HG02870 (cell line): ENCODE measurements at regions not wholly inside any gene's neighbourhood (a gene's known extent, or its start where the extent isn't known, plus 50 kb on each side); places are given as distances from the start of the nearest gene placed in this dataset.

Source experiments
- ATAC-seq: cut with Tn5 transposase; IDR thresholded peaks from one replicate; pipeline ENCODE4 v1.9.1; 2021; ENCODE audit warnings: mild to moderate bottlenecking, moderate library complexity; ENCODE audit not compliant: unreplicated experiment

DNA sequence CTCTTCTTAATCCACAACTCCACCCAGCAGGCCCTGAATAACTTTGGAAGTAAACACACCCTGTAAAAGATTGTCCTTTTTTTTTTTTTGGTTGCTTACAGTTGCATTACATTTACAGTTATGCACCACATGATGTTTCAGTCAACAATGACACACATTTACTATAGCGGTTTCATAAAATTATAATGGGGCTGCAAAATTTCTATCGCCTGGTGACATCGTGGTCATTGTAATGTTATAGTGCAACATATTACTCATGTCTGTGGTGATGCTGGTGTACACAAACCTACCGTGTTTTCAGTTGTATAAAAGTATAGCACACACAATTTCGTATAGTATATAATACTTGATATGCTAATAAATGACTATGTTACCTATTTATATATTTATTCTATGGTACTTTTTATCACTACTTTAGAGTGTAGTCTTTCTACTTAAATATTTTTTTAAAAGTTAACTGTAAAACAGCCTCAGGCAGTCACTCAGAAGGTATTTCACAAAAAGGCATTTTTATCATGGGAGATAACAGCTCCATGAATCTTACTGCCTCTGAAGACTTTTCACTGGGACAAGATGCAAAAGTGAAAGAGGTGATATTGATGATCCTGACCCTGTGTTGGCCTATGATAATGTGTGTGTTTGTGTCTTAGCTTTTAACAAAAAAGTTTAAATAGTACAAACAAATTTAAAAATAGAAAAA is 695.4 kb upstream of the CDH18 start:
- no peak for ATAC-seq

DNA sequence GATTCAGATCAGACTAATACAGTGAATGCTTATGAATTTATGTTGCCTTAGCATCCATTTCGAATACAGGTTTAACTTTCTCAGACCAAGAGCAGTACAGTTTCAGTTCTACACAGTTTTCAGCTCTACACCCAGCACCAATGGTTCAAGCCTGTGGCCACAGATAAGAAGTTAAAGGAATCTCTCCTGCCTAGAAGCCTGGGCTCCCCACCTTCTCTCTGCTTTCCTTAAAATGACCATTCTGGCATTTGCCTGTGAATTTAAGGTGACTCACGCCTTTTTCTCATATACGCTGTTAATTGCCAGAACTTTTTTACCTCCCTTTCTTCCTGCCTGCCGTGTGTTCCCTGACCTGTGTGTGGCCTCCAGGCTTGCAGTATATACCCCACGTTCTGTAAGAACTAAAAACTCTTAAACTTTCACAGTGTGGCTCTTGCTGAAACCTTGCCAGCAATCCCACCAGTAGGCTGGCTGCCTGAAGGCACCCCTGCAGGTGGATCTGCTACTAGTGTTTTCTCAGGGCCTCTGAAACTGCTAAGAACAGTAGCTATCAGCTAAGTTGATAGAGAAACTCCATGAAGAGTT is 692.8 kb upstream of the CDH18 start:
- ATAC-seq = no peak

DNA sequence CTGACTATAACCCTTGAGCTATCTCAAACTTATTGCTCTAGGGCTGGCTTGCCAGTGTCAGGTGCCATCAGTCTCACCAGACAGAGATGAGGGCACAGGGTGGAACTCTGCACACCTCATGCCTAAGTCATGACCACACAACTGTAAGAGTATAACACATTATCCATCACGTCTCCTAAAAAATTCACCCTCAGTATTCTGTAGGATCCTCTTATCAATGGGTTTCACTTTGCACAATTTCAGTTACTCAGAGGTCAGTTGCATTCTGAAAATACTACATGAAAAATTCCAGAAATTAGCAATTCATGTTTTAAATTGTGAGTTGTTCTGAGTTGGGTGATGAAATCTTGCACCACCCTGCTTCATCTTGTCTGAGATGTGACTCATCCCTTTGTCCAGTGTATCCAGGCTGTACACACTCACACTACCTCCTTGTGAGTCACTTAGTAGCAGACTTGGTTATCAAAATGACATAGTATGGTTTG is 690.9 kb upstream of the CDH18 start:
- no peak for ATAC-seq

DNA sequence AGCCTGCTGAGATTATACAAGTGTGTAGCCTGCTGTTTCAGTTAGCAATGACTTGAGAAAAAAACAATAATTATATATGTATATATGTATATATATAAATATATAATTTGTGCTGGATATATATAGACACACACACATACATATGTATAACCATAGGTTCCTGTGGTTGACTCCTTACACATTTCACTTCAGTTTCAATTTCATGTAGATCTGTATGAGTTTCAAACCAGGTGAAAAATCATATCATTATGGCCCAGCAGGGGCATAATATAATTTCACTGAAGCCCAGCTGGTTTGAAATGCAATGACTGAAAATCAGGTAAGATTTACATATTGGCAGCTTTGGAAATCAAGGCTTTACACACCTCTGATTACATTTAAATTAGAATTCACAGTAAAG is 690.4 kb upstream of the CDH18 start:
- ATAC-seq = no peak

DNA sequence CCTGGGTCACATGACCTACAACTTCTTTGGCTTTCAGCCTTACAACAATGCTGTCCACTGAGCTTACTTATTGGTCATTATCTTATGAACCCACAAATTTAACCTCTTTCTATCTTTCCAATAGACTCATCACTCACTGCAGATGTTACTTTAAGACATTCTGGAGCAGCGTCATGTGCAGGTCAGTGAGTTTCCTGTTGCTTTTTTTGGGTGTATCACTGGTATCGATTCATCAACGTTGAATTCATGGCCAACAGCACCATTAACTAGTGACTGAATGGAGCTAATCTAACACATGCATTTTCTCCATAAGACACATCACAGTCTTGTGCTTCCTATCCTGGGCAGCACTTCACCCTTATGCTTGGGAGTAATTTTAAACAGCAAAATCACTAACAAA is 672.6 kb upstream of the CDH18 start:
- no peak for ATAC-seq

DNA sequence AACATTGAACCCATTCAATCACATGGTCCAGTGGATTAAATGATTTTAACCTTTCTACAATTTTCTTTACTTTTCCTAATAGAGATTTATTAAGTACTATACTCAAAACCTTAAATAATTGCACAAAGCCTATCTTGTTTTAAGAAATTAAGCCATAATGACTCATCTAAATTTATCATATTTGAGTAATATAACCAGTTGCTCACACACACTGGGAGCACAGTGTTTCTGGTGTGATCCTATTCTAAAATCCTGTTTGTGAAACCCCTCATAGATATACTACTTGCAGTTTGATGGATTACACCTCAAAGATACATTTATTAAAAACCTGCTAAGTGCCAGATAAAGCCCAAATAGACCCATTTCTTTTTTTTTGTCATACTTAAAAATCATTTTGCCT is 668.3 kb upstream of the CDH18 start:
- no peak for ATAC-seq

DNA sequence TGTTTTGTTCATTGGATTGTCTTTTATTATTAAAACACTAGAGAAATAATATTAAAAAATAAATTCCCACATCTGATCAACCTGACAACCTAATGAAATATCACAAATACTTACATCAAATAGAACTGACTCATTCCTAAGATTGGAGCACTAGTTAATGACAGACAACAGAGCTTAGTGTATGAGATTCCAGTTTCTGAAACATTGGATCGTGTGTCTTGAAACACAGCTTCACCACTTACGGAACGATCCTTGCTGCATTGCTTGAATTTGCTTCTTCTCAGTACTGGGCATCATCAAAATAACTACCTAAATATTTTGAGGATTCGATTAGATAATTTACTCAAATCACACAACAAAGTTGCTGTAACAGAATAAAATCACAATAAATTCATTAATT is 667.2 kb upstream of the CDH18 start:
- ATAC-seq = no peak

DNA sequence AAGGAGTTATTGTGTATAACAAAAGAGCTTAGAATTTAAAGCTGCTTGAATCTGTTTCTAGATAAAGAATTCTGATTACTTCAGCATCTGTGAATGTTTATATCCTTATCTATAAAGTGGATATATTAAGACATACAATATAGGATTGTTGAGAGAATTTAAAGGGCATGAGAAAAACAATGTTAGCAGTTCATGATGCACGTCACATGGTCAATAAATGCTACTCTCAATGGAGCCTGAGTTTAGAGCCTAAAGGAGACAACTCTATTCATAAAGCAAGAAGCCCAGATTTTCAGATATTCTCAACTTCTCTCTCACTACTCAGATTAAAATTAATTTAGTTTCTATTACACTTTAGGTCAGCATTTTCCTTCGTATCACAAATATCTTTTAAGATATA is 666.7 kb upstream of the CDH18 start:
- ATAC-seq = no peak

DNA sequence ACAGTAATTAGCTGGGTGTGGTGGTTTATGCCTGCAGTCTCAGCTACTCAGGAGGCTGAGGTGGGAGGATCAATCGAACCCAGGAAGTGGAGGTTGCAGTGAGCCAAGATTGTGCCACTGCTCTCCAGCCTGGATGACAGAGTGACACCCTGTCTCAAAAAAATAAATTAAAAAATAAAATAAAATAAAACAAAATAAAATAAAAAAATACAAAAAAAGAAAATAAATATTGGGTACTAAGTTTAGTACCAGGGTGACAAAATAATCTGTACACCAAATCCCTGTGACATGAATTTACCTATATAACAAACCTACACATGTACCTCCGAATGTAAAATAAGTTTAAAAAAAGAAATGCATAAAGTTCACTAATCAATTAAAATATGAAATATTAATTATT is 666.0 kb upstream of the CDH18 start:
- ATAC-seq = no peak

DNA sequence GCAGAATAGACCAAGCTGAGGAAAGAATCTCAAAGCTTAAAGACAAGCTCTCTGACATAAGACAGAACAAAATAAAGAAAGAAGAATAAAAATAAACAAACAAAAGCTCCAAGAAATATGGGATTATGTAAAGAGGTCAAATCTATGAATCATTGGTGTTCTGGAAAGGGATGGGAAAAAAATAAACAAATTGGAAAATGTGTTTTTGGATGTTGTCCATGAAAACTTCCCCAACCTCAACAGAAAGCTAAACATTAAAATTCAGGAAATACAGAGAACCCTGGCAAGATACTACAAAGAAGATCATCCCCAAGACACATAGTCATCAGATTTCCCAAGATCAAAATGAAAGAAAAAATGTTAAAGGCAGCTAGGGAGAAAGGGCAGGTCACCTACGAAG is 662.0 kb upstream of the CDH18 start:
- no peak for ATAC-seq

DNA sequence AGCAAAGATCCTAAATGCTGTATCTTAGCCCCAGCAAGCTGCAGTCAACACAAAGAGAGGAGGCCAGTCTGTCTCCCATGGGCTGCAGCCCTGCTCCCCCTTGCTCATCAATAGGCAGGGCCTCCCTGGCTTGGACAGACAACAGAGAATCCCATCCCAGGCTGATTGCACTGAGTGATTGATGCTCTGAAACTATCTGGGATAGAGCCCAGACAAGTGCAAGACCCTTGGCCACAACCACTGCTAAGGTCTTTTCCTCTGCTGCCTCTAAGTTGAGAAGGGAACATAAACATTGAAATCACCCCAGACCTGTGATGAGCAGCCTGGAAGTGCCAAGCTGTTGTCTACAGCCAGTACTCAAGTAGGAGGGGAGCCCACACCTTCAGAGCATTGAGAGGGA is 661.0 kb upstream of the CDH18 start:
- no peak for ATAC-seq

DNA sequence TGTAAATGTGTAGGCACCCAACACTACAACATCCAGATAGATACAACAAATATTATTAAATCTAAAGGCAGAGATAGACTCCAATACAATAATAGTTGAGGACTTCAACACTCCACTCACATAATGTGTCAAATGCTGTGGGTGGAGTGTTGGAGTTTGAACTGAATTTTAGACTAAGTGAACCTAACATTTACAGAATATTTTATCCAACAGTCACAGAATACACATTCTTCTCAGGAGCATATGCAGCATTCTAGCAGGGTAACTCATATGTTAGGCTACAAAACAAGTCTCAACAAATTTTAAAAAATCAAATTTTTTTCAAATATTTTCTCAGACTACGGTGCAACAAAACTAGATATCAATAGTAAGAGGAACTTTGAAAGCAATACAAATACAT is 648.7 kb upstream of the CDH18 start:
- ATAC-seq = no peak

DNA sequence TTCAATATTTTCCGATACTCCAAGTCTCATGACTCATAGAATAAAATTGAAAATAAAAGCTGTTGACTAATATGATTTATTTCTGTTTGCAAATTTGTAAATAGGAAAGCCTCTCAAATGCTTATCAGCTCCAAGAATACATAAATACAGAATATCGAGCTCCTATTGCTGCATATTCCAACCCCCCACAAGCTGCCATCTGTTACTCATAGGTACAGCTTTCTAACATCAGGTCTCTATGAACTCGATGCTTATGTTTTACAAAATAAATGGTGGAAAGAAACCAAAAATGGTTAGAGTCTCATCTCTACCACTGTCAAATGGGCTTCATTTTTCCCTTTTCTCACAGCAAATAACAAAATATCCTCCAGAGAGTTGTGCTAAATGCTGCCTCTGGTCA is 631.6 kb upstream of the CDH18 start:
- no peak for ATAC-seq

DNA sequence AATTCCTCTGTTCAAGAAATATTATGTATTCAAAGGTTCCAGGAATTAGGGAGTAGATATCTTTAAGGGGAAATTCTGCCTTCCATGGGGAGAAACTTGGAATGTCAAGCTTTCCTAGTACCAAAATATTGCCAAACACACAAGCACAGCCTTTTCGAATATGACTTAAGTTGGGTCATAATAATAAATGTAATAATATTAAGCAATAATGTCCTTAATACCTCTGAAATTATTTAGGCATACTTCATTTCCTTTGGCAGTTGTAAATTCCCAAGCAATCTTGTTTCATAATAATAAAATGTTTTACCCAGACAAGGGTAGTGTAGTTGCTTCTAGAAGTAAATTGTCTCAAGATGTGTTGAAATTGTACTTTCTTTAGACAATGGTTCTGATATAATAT is 630.3 kb upstream of the CDH18 start:
- ATAC-seq = no peak

DNA sequence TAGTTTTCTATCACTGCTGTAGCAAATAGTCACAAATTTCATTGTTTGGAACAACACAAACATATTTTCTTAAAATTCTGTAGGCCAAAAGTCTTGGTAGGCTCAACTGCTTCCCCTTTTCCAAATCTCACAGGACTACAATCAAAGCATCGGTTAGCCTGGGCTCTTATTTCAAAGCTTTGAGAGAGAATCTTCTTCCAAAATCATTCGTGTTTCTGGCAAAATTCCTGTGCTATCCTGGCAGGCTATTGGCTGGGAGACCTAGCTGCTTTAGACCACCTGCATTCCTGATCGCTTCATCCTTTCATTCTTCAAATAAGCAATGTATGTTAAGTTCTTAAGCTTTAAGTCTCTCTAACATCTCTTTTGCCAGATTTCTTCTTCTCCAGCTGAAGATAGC is 629.8 kb upstream of the CDH18 start:
- ATAC-seq = no peak

DNA sequence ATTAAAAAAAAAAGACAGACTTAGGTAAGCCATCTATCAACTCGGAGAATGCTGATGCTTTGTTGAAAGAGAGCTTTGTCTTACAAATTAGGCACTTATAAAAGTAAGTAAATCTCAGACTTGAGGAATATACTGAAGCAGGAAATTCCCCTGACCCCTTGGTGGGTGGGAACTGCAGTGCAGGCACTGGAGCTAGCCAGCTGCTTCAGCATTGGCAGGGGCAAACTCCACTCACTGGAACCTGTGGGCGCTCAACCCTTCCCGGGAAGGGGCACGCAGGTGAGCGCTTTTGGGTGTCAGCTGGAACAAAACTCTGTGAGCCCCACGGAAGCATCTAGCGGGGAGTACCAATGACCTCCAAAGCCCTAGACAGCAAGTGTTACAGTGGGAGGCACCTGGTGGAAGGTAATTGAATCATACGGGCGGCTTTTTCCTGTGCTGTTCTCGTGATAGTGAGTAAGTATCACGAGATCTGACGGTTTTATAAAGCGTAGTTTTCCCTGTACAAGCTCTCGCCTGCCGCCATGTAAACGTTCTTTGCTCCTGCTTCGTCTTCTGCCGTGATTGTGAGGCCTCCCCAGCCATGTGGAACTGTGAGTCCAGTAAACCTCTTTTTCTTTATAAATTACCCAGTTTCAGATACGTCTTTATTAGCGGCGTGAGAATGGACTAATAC is 628.0 kb upstream of the CDH18 start:
- no peak for ATAC-seq

DNA sequence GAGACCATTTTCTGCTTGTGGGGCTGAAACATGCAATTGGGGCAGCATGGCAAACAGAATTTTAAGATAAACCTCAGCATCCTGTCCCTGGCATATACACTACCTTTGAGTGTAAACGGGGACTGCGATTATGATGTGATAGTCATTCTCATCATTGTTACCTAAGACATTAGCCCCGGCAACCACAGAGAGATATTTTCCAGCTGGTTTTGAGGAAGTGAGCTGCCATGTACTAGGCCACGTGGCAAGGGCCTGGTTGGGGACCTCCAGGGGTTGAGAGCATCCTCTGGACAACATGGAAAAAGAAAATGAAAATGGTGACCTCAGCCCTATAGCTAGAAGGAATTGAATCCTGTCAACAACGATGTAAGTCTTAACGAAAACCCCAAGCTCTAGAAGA is 623.6 kb upstream of the CDH18 start:
- no peak for ATAC-seq

DNA sequence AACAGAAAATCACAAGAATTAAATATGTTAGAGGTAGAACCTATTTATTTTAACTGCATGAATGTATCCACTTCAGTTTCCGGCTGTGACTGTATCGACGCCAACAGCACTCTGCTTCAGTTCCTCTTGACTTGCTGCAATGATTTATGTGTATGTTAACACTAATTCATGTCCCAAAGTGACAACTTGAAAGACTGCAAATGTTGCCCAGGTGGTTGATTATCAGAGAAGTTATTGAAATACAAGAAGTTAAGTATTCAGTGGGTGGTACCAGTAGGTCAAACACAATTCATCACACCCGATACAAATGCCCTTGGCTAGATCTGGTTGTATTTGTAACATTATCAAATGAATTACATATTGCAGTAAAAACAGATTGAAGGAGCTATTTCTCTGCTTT is 622.7 kb upstream of the CDH18 start:
- ATAC-seq = no peak

DNA sequence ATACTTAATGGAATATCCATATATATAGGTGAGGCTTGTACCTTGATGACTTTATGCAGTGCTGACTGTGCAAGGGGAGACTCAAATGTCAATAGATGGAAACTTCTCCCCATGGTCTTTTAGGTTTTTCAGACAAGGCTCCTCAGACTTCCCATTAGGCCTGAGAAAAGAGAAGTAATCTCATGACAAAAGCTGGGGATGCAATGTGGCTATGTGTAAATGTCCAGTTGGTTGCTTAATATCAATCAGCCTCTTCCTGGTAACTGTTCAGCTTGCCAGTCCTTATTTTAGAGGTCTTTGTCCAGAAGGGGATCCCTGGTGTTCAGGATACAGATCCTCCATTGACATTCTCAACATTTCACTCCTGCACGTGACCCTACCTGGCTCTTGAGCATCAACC is 621.1 kb upstream of the CDH18 start:
- no peak for ATAC-seq

DNA sequence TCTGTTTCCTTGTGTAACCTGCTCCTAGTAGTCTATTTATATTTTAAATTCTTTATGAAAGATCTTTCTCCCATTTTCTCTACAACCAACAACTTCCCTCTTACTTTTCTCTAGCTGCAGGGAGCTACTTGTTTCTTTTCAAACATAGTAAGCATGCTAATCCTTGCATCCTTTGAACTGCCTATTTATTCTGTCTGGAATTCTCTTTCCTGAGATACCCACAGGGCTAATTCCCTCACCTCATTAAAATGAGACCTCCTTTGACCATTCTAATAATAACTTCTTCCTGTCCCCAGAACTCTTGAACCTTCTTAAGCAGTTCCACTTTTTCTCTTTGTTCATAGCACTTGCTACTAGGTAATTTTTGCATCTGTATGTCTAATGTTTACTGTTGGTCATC is 620.6 kb upstream of the CDH18 start:
- no peak for ATAC-seq

DNA sequence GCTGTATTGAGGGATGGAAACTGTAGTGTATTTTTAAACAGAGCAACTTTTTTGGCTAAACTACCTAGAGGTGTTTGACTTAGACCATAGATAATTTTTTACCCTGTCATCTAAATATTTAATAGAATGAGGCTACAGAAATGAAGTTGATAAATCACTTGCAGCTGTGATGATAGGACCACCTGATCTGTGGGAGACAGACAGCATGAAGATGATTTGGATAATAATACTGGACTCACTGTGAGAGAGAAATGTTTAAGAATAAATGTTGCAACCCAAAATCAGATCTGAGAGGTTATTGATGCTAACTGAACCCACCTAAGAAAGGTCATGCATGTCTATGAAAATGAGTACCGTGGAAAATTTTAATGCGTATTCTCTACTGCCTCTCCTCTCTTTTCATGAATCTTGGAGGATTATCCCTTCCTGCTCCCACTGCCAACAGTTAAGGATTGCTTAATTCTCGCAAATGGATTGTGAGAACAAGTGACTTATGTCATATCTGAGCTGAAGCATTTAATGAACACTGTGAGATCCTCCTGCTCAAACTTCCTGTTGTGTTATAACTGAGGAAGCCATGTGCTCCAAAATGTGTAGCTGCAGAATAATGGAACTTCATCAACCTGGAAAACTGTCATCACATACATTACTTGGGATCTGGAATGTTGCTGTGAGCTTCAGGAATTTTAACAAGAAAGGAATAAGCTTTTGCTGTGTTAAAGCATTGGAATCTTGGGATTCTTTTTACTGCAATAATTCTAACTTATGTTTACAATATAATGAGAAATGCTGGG is 617.9 kb upstream of the CDH18 start:
- ATAC-seq = no peak

DNA sequence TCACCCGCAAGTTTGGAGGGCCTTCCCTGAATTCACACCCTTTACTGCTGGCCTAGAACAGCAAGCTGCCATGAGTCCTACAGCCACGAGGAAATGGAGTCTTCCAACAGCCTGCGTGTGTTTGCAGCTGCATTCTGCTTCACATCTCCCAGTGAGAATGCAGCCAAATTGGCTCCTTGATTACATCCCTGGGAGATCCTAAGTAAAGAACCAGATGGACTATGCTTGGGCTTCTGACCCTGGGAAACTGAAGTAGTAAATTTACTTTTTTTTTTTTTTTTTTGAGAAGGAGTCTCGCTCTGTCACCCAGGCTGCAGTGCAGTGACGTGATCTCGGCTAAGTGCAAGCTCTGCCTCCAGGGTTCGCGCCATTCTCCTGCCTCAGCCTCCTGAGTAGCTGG is 617.0 kb upstream of the CDH18 start:
- ATAC-seq = no peak
